ENCODE measurements at regions not wholly inside any gene's neighbourhood (a gene's known extent, or its start where the extent isn't known, plus 50 kb on each side); places are given as distances from the start of the nearest gene placed in this dataset.

GRCh38 chr3:83902787-83903533, 1055.8 kb upstream of the CADM2 start:
- Histone ChIP-seq H2AFZ (ENCODE audit: low read length) (no peak overlapping the region), H3K27me3 (ENCODE audit: insufficient read depth, low read length) (no peaks in the 10 kb centered on the region), H2AK5ac (ENCODE audit: insufficient read length, low read length) (no peak overlapping the region), H3K4me1 (ENCODE audit: insufficient read depth, low read length) (no peaks in the 10 kb centered on the region), H2BK15ac (ENCODE audit: low read depth, low read length) (no peak overlapping the region), H4K5ac (ENCODE audit: insufficient read length, low read depth, low read length) (no peak overlapping the region), H3K4me2 (ENCODE audit: insufficient read depth, insufficient read length, low read length) (no peak overlapping the region), H2BK12ac (ENCODE audit: insufficient read length, low read depth, low read length) (no peak overlapping the region), H3K14ac (ENCODE audit: insufficient read depth, low read length) (no peak overlapping the region), H3K79me1 (ENCODE audit: insufficient read depth, low read depth, low read length, poor library complexity, severe bottlenecking) (no peaks in the 10 kb centered on the region), H4K91ac (ENCODE audit: insufficient read length, low read depth, low read length) (no peak overlapping the region), H3K79me2 (ENCODE audit: insufficient read depth, low read length) (no peaks in the 10 kb centered on the region), H2BK120ac (ENCODE audit: low read depth, low read length, poor library complexity, severe bottlenecking) (no peak overlapping the region), H3K9me3 (ENCODE audit: control insufficient read depth, low read depth, low read length) (no peaks in the 10 kb centered on the region), H3K18ac (ENCODE audit: insufficient read length, low read depth, low read length) (no peak overlapping the region), H4K8ac (replicated peaks; ENCODE audit: insufficient read length, low read depth, low read length) (no peak overlapping the region), H3K56ac (ENCODE audit: insufficient read length, low read depth, low read length) (no peak overlapping the region), H2BK5ac (ENCODE audit: insufficient read length, low read length) (no peak overlapping the region), H3K23ac (ENCODE audit: insufficient read length, low read depth, low read length) (no peak overlapping the region), H3K27ac (ENCODE audit: insufficient read length, low read depth, low read length) (no peak overlapping the region), H4K20me1 (ENCODE audit: control insufficient read depth, insufficient read depth, insufficient read length) (no peaks in the 10 kb centered on the region), H3K4ac (ENCODE audit: low read depth, low read length) (no peak overlapping the region), H2BK20ac (ENCODE audit: low read depth, low read length, poor library complexity, severe bottlenecking) (no peak overlapping the region), H3T11ph (ENCODE audit: low read length) (no peak overlapping the region), H3K9ac (ENCODE audit: extremely low read depth, insufficient read length, low read length) (no peak overlapping the region), H3K23me2 (ENCODE audit: insufficient read length, low read depth, low read length, poor library complexity, severe bottlenecking) (no peaks in the 10 kb centered on the region)
- Mint-ChIP-seq H3K27ac (no peak overlapping the region), H3K4me1 (peaks cover 10 to 12% of the 10 kb centered on the region in 2 experiments), H3K4me3 (no peak overlapping the region), H3K9me3 (peaks cover 0 to 3% of the 10 kb centered on the region in 2 experiments; a peak in 1 of 5 replicates), H3K36me3 (ENCODE audit: insufficient read depth in 1 of 3, low read depth in 3 of 3) (peaks cover 0 to 9% (median 0%) of the 10 kb centered on the region in 3 experiments; a peak in 2 of 7 replicates), H3K27me3 (ENCODE audit: low read depth) (no peaks in the 10 kb centered on the region)
- no CpG with 5 or more reads among the region's 5 CpGs for WGBS (ENCODE audit: extremely low coverage, insufficient read length, low lambda C conversion rate)
- no peak for TF ChIP-seq CTCF (conservative IDR thresholded peaks at IDR 0.05)
- DNase-seq: no peak
